ENCODE measurements at regions not wholly inside any gene's neighbourhood (a gene's known extent, or its start where the extent isn't known, plus 50 kb on each side); places are given as distances from the start of the nearest gene placed in this dataset.

DNA sequence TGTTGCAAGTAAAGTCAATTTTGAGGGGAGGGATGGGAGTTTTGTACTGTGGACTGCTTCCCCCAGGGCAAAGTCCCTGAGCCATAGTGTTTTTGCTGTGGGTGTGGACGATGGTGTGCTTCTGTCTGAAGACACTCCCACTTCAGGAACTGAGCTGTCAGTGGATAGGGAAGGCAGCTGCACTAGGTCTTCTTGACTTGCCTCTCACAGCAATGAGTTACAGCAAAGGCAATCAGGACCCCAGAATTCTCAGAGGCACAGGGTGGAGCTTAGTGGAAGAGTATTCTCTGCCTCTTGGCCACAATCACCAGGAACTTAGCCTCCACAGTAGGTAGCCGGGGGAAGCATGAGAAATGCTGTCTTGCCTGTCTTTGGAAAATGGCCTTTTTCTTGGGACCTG lies 1416.6 kb upstream of the MIR17HG start:
- TF ChIP-seq POLR2A (IDR thresholded peaks at IDR 0.05) = no peak
- TF ChIP-seq, protein P1, sequence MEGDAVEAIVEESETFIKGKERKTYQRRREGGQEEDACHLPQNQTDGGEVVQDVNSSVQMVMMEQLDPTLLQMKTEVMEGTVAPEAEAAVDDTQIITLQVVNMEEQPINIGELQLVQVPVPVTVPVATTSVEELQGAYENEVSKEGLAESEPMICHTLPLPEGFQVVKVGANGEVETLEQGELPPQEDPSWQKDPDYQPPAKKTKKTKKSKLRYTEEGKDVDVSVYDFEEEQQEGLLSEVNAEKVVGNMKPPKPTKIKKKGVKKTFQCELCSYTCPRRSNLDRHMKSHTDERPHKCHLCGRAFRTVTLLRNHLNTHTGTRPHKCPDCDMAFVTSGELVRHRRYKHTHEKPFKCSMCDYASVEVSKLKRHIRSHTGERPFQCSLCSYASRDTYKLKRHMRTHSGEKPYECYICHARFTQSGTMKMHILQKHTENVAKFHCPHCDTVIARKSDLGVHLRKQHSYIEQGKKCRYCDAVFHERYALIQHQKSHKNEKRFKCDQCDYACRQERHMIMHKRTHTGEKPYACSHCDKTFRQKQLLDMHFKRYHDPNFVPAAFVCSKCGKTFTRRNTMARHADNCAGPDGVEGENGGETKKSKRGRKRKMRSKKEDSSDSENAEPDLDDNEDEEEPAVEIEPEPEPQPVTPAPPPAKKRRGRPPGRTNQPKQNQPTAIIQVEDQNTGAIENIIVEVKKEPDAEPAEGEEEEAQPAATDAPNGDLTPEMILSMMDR (IDR thresholded peaks at IDR 0.05) = no peak
